SK-N-SH treated with all-trans-retinoic acid at 6 μM for 48 hours (cell line): ENCODE measurements at regions not wholly inside any gene's neighbourhood (a gene's known extent, or its start where the extent isn't known, plus 50 kb on each side); places are given as distances from the start of the nearest gene placed in this dataset.

ENCODE experiments used
- ARNTL ChIP-seq: fragments of 450-650 bp; formaldehyde crosslinking; IDR thresholded peaks from 2 replicates; pipeline ENCODE4 v1.5.0; 2020; ENCODE audit warnings: low read depth, mild to moderate bottlenecking, moderate library complexity, borderline replicate concordance
- CSDC2 ChIP-seq: fragments of 250-450 bp; sonication (Bioruptor Pico); IDR thresholded peaks from 2 replicates; pipeline ENCODE4 v1.5.0; 2020; ENCODE audit warnings: mild to moderate bottlenecking, moderate library complexity
- GLIS3 ChIP-seq: fragments of 250-450 bp; sonication (Bioruptor Pico); IDR thresholded peaks from 2 replicates; pipeline ENCODE4 v1.5.0; 2020; ENCODE audit warnings: mild to moderate bottlenecking, moderate library complexity
- PPARA ChIP-seq: fragments of 250-450 bp; sonication (Bioruptor Pico); IDR thresholded peaks from 2 replicates; pipeline ENCODE4 v1.5.0; 2020; ENCODE audit warnings: mild to moderate bottlenecking, borderline replicate concordance
- TCF4 ChIP-seq: fragments of 250-450 bp; sonication (Bioruptor Pico); IDR thresholded peaks from 2 replicates; pipeline ENCODE4 v1.8.0; 2021; ENCODE audit warnings: mild to moderate bottlenecking, moderate library complexity, borderline replicate concordance
- TOX ChIP-seq: fragments of 250-450 bp; sonication (Bioruptor Pico); IDR thresholded peaks from 2 replicates; pipeline ENCODE4 v1.8.0; 2021; ENCODE audit warnings: mild to moderate bottlenecking, moderate library complexity, borderline replicate concordance
- ZFP3 ChIP-seq: fragments of 250-450 bp; sonication (Bioruptor Pico); IDR thresholded peaks from 2 replicates; pipeline ENCODE4 v1.5.0; 2020; ENCODE audit warnings: mild to moderate bottlenecking, moderate library complexity
- ZNF565 ChIP-seq: fragments of 450-650 bp; formaldehyde crosslinking; conservative IDR thresholded peaks from 2 replicates; pipeline ENCODE4 v1.5.0; 2020; ENCODE audit warnings: low read depth, mild to moderate bottlenecking, moderate library complexity
- ZNF8 ChIP-seq: fragments of 450-650 bp; formaldehyde crosslinking; IDR thresholded peaks from 2 replicates; pipeline ENCODE4 v1.5.0; 2020; ENCODE audit warnings: mild to moderate bottlenecking, moderate library complexity
- TF ChIP-seq, protein P1 (sequence below): fragments of 250-450 bp; sonication (Bioruptor Pico); IDR thresholded peaks from 2 replicates; pipeline ENCODE4 v1.8.0; 2020; ENCODE audit warnings: mild to moderate bottlenecking, moderate library complexity, borderline replicate concordance
- TF ChIP-seq, protein P2 (sequence below): fragments of 250-450 bp; sonication (Bioruptor Pico); IDR thresholded peaks from 2 replicates; pipeline ENCODE4 v1.8.0; 2021; ENCODE audit warnings: low read depth, mild to moderate bottlenecking, moderate library complexity, borderline replicate concordance
- TF ChIP-seq, protein P3 (sequence below): fragments of 250-450 bp; sonication (Bioruptor Pico); IDR thresholded peaks from 2 replicates; pipeline ENCODE4 v1.5.1; 2020; ENCODE audit warnings: low read depth, mild to moderate bottlenecking, moderate library complexity
- TF ChIP-seq, protein P4 (sequence below): fragments of 250-450 bp; sonication (Bioruptor Pico); IDR thresholded peaks from 2 replicates; pipeline ENCODE4 v1.5.0; 2020; ENCODE audit warnings: mild to moderate bottlenecking, moderate library complexity

DNA sequence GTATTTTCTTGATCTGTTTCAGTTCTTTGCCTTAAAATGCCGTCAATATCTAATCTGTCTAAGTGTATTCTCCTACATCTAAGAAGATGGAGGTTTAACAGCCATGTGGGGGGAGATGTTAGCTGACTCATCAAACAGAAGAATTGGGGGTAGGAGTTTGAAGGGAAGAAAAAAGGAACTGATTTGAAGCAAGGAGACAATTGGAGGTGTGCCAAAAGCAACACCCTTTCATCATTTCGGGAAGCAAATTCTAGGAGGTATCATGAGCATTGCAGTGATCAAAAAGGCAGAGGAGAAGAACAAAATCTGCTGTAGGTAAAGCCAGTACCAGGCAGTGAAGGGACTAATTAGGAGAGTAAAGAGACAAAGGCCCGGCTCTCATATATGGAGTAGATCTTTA, 337.3 kb upstream of the TBC1D5 start:
- no peak for TF ChIP-seq ZFP3 (CRISPR knock-in tag)
- TF ChIP-seq, protein P1, sequence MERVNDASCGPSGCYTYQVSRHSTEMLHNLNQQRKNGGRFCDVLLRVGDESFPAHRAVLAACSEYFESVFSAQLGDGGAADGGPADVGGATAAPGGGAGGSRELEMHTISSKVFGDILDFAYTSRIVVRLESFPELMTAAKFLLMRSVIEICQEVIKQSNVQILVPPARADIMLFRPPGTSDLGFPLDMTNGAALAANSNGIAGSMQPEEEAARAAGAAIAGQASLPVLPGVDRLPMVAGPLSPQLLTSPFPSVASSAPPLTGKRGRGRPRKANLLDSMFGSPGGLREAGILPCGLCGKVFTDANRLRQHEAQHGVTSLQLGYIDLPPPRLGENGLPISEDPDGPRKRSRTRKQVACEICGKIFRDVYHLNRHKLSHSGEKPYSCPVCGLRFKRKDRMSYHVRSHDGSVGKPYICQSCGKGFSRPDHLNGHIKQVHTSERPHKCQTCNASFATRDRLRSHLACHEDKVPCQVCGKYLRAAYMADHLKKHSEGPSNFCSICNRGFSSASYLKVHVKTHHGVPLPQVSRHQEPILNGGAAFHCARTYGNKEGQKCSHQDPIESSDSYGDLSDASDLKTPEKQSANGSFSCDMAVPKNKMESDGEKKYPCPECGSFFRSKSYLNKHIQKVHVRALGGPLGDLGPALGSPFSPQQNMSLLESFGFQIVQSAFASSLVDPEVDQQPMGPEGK (CRISPR knock-in tag) = no peak
- TF ChIP-seq TCF4 (CRISPR knock-in tag) = no peak
- no peak for TF ChIP-seq ARNTL (CRISPR knock-in tag)
- TF ChIP-seq, protein P2, sequence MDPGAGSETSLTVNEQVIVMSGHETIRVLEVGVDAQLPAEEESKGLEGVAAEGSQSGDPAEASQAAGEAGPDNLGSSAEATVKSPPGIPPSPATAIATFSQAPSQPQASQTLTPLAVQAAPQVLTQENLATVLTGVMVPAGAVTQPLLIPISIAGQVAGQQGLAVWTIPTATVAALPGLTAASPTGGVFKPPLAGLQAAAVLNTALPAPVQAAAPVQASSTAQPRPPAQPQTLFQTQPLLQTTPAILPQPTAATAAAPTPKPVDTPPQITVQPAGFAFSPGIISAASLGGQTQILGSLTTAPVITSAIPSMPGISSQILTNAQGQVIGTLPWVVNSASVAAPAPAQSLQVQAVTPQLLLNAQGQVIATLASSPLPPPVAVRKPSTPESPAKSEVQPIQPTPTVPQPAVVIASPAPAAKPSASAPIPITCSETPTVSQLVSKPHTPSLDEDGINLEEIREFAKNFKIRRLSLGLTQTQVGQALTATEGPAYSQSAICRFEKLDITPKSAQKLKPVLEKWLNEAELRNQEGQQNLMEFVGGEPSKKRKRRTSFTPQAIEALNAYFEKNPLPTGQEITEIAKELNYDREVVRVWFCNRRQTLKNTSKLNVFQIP = no peak
- TF ChIP-seq GLIS3 = no peak
- no peak for TF ChIP-seq ZNF8 (CRISPR knock-in tag)
- TF ChIP-seq CSDC2 (CRISPR knock-in tag) = no peak
- TF ChIP-seq, protein P3, sequence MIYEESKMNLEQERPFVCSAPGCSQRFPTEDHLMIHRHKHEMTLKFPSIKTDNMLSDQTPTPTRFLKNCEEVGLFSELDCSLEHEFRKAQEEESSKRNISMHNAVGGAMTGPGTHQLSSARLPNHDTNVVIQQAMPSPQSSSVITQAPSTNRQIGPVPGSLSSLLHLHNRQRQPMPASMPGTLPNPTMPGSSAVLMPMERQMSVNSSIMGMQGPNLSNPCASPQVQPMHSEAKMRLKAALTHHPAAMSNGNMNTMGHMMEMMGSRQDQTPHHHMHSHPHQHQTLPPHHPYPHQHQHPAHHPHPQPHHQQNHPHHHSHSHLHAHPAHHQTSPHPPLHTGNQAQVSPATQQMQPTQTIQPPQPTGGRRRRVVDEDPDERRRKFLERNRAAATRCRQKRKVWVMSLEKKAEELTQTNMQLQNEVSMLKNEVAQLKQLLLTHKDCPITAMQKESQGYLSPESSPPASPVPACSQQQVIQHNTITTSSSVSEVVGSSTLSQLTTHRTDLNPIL (CRISPR knock-in tag) = no peak
- TF ChIP-seq ZNF565 (CRISPR knock-in tag) = no peak
- TF ChIP-seq, protein P4, sequence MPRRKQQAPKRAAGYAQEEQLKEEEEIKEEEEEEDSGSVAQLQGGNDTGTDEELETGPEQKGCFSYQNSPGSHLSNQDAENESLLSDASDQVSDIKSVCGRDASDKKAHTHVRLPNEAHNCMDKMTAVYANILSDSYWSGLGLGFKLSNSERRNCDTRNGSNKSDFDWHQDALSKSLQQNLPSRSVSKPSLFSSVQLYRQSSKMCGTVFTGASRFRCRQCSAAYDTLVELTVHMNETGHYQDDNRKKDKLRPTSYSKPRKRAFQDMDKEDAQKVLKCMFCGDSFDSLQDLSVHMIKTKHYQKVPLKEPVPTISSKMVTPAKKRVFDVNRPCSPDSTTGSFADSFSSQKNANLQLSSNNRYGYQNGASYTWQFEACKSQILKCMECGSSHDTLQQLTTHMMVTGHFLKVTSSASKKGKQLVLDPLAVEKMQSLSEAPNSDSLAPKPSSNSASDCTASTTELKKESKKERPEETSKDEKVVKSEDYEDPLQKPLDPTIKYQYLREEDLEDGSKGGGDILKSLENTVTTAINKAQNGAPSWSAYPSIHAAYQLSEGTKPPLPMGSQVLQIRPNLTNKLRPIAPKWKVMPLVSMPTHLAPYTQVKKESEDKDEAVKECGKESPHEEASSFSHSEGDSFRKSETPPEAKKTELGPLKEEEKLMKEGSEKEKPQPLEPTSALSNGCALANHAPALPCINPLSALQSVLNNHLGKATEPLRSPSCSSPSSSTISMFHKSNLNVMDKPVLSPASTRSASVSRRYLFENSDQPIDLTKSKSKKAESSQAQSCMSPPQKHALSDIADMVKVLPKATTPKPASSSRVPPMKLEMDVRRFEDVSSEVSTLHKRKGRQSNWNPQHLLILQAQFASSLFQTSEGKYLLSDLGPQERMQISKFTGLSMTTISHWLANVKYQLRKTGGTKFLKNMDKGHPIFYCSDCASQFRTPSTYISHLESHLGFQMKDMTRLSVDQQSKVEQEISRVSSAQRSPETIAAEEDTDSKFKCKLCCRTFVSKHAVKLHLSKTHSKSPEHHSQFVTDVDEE (CRISPR knock-in tag) = no peak
- TF ChIP-seq PPARA (CRISPR knock-in tag) = no peak
- TF ChIP-seq TOX = no peak
